GM04503 (cell line): ENCODE measurements at regions not wholly inside any gene's neighbourhood (a gene's known extent, or its start where the extent isn't known, plus 50 kb on each side); places are given as distances from the start of the nearest gene placed in this dataset.
"Not testable (repeated sequence)": the region's sequence is repeated elsewhere in the genome, so short reads cannot be mapped to it uniquely, and the experiment has no call there.

Experiments used
- DNase-seq: peaks from one replicate; pipeline ENCODE4 v3.0.0-alpha.2; 2012; ENCODE audit warnings: low read depth

DNA sequence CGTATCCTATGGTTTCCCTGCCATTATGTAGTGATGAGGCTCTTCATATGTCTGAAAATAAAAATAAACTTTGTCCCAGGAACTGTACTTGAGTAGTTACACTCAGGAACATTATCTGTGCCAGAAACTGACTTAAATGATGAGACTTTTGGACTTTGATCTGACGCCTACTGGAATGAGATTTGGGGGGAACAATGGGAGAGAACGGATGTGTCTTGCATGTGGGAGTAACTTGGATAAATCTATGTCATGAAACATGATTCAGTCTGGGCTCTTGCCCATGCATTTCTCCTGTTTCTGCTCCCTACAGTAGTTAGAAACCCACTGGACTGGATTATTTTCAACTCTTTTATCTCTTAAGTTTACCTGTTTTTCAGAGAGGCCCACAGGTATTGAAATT, 2351.4 kb downstream of the PCDH7 start:
- DNase-seq = no peak

DNA sequence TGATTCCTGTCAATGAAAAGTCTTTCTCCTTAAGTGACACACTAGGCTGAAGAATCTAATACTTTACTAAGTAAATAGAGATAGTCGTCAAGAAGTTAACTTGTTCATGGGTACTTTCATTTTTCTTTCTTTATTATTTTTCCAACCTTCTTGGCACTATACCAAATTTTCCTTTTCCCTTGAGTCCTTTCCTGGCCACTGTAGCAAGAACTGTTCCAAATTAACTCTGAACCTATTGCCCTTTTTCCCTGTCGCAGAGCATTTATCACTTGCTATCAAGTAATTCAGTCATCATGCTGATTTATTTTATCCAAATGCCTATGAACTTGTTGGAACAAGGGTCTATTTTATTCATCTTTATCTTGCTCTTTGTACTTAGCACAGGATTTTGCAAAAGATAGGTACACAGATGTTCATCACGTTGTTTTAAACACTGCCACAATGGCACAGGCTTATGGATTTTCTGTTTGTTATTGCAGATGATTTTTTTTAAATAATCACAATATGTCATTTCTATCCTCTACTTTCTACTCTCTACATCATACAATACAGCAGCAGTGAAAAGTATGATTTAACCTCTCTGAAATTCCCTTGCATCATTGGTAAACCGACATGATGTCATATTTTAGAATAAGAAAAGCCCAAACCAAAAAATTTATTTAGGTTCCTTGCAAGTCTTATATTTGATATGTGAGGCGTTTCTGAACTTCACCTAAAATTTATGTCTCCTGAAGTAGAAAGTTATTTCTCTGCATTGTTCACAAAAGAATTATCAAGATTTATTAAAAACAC, 2352.3 kb downstream of the PCDH7 start:
- DNase-seq = no peak

DNA sequence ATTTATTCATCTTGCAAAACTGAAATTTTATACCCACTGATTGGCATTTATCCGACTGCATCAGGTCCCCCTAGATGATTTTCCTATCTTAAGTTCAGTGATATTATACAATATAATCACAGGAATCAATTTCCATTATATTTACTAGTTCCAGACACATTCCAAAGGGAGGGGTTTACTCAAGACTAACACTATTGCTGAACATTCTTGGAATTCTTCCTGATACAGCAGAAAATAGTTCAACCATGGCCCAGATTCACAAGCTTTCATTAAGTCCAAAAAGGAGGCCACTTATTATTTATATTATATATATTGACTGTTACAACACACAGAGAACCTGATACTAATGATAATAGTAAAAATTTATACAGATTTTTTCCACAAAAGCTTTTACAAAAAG, 2353.6 kb downstream of the PCDH7 start:
- DNase-seq = no peak

DNA sequence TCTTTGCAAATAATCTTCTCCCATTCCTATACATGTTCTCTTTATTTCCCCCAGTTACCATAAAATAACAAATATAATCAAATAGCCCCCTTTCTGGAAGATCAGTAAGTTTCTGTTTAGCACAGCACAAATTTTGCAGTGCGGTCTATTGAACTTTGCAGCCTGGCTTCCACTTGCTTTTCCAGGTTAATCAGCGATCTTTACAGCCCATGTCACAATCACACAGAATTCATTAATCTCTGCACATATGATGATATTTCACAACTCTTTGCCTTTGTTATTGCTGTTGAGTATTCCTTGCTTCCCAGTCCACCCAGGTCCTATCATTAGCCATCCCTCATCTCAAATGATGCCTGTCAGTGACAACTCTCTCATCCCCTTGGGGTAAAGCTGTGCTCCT, 2358.0 kb downstream of the PCDH7 start:
- DNase-seq = no peak

DNA sequence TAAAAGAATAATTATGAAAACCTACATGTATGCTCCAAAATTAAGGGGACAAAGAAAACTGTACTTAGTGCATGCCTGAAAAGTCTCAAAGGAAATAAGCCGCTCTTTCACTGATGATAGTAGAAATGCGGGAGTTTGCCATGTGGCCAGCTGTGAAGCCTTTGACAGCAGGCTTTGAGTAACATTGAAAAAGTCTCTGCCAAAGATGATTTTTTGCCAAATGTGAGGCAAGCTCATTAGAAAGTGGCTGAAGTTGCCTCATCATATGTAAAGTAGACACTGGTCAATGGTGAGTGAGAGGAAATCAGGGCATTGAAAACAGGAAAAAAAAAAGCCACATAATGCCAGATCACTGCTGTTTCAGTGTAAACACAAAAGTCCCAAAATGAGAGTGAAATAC, 2360.1 kb downstream of the PCDH7 start:
- DNase-seq = no peak

DNA sequence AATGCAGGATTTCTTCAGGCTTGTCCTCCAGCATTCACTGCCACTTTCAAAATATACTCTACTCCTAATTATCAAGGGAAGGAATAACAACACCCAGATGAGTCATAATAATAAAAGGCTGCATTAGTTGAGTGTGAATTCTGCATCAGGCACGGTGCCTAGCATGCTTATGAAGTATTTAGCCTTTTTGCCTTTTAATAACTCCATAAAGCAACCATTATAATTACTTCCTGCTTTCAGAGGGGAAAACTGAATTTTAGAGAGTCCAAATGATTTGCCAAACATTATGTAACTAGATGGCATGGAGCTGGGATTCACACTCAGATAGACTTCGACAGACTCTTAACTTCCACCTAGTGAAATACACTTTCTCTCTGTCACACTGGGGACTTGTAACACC, 2365.5 kb downstream of the PCDH7 start:
- no peak for DNase-seq

DNA sequence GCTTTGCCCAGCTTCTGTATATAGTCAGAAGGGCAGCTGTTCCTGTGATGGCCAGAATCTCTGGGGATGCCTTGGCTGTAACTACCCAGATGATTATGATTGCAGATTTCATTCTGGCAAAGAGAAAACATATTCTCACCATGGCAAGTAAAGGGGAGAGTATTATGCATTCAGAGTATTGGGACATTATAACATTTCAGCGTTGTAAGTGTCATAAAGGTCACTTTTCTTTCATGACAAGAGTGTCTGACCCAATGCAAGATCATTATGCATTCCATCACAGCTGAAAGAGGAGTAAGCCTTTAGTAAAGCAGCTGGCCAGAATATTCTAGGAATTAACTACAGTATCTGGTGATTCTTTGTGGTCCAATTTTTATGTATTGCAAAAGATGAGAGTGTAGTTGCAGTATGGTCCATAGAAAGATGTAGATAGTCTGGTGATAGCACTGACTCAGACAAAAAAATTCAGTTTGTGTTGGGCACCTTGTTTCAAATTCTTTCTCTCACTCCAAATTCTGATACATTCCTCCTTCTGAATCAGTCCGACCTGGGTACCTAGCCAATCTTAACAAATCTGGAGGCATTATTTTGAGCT, 2366.3 kb downstream of the PCDH7 start:
- peak; percentile 19 for DNase-seq

DNA sequence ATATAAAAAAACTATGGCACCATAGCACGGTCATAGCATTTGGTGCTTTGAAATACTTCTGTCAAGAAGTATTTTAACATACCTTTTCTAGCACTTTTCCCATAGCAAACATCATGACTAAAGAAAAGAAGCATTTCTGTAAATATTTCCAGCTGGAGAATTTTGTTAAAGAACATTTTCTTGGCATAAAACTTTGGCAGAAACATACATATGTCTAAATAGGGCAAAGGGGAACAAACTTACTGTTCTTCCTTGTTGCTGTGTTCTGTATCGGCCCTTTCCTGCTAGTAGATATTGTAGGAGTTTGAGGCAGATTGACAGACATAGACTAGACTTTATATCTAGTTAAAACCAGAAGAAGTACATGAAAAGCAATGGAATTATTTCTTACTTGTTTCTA, 2368.5 kb downstream of the PCDH7 start:
- no peak for DNase-seq

DNA sequence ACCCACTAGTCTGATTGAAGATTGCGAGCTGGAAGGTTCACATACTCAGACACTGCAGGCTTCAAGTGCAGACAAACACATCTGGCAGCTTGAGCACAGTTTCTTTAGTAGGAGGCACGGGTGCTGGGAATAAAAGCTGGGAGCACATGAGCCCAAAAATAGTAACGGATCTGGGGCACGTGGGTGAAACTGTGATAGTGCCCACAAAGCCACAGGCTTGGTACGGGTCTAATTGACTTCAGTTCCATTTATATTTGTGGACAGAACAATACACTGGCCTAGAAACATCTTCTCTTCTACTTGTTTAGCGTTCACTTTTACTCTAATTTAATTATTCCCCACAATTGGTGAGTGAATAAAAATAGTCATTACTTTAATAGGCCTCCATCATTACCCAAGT, 2370.7 kb downstream of the PCDH7 start:
- DNase-seq = no peak

DNA sequence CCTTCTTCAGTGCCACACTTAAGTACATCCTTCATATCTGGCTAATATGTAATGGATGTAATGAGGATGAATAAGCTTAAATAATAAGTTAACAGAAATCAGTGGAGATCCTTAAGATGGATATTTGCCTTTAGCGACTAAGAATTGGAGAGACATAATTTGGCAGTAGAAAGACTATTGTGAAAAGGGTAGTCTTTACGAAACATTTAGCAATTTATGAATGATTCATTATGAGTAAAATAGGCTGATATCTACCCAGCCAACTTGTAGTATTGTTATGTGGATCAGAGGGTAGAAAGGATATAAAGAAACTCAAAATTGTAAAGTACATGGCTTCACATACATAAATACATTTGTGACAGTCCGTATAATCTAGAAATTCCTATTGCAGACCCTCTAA, 2371.8 kb downstream of the PCDH7 start:
- DNase-seq = no peak

DNA sequence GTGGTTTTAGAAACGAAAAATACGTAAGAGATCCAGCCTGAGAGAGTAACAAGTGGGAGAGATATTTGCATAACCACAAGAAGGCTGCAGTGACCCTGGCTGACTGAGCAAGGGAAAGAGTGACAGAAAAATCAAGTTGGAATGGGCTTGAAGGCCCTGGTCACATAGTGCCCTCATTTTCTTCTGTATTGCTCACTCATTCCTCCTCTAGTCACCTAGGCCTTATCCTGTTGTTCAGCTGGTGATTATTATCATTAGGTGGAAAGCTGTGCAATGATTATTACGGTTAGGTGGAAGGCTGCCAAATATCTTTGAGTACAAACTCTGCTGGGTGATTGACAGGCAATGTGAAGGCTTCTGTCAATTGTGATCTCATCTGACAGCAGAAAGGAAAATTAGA, 2384.1 kb downstream of the PCDH7 start:
- no peak for DNase-seq

DNA sequence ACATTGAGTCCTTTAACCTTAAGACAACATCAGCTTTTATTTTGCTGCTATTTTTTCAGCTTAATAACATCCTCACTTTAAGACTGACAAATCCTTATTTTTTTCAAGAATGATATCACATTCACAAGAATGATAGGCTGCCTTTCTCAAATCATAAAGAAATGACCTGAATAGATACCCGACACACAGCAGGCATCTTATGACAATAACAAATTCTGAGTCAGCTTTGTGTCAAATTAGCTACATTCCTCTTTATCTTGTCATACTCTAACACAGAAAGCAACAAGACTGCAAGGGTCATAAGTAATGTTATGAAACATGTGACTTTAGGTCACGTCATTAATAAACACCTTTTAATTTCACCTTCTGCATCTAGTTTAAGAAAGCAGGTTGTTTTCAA, 2387.6 kb downstream of the PCDH7 start:
- DNase-seq = no peak

DNA sequence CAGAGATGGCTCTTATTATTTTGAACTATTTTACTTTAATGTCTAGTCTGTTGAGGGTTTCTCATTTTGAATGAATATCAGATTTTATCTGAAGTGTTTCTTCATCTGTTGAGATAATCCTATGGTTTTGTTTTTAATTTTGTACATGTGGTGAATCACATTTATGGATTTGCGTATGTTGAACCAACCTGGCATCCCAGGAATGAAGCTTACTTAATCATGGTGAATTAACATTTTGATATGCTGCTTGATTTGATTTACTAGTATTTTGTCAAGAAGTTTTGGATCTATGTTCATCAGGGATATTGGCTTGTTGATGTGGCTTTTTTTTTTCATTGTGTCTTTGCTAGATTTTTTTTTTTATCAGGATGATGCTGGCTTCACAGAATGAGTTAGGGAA, 2390.9 kb downstream of the PCDH7 start:
- no peak for DNase-seq

DNA sequence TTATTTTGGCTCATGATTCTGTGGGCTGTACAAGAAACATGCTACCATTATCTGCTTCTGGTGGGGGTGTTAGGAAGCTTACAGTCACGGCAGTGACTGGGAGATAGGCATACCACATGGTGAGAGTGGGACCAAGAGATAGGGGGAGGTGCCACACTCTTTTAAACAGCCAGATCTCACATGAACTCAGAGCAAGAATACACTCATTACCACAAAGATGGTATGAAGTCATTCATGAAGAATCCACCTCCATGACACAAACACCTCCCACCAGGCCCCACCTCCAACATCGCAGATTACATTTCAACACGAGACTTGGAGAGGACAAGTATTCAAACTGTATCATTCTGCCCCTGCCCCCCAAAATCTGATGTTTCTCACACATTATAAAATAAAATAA, 2396.7 kb downstream of the PCDH7 start:
- DNase-seq = no peak

DNA sequence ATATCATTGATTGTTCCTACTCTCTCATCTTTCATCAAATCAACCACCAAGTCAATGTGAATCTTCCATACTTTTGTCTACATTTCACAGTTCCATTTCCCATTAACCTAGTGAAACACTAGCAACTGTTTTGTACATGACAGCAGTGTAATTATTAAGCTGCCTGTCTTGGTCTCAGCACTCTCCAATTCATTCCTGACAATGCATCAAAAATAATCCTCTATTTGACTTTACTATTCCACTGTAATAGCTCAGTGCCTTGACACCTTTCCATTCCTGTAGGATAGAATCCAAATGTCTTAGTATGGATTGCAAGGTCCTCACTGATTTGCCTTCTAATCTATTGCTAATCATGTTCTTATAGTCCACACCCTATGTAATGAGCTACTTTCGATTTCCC, 2405.8 kb downstream of the PCDH7 start:
- DNase-seq = no peak

DNA sequence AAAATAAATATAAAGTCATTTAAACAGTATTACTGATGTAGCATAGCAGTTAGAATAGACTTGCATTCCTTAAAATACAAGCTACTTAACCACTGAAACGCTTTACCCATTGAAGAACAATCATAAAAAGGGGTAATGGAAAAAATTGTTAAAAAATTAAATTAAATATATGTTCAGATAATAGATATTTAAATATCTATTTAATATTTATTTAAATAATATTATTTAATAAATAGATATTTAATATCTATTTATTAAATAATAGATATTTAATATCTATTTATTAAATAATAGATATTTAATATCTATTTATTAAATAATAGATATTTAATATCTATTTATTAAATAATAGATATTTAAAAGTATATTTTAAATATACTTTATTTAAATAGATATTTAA, 2410.5 kb downstream of the PCDH7 start:
- DNase-seq = not testable (repeated sequence)

DNA sequence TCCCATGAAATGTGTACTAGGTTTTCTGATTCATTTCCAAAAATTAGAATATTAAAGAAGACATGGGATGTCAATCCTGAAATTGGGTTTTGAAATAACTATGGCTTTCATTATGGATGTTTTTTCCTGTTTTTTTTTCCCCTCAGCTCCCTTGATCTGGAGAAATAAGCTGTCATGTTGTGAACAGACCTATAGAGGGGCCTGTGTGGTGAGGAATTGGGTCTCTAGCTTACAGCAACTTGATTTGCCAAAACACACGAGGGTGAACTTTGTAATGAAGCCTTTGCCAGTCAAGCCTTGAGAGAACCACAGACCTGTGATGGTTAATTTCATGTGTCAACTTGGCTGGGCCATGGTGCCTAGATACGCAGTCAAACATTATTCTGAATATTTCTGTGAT, 2413.6 kb downstream of the PCDH7 start:
- no peak for DNase-seq

DNA sequence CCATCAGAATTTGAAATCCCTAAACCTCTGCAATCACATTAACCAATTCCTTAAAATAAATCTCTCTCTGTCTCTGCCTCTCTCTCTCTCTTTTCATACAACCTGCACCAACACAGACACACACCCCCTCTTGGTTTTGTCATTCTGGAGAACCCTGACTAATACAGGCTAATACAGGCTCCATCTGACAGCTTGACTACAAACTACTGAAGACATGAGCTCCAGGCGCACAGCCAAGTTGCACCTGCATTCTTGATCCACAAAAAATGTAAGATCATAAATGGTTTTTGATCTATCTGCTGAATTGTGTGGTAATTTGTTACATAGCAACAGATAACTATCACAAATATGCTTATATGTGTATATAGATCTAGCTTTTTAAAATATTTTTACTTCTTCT, 2414.2 kb downstream of the PCDH7 start:
- DNase-seq = no peak

DNA sequence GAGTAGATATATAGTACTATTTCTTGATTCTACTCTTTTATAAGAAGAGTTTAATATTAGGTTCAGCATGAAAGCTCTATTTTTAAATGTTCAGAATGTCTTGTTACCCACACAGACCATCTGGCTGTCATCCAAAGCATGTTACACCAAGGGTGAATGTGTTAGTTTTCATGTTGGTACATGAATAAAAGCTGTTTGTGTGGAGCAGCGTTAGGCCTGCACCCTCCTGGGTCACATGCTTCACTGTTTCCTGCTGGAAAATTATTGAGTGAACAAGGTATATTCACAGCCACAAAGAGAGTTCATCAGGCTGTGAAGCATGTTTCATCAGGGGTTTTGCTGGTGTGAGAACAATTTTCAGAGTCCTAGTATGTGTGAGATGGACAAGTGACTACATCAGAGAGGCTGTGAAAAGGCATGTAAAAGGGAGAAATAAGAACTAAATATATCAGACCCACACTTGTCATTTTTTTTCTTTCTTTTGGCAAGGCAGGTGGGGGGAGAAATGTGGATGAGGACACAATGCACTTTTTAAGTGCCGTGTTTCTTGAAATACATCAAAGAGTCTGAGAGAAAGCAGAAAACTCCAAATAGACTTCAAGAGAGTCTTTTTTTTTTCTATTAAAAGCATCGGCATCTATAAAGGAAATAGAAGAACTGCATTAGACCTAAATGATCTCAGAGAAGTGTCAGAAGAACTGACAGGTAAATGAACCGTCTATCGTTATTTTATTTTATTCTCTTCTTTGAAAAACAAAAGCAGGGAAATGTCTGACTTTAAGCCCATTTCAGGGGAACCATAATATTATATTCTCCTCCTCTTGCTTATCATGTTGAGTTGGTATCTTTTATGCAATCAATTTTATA, 2429.7 kb downstream of the PCDH7 start:
- DNase-seq = no peak

DNA sequence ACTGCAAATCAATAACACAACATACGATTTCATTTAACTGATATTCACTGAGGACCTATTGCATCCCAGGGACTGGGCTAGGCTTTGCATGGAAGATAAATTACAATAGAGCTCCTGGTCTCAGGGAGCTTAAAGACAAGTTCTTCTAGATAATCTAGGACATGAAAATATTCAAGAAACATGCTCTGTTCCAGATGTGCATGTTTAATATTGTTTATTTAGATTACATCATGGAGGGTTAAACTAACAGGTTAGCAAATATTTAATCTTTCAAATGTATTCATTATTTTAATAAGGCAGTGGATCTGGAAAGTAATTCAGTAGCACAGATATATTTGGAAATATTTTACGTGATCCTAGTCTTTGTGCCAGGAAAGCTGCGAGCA, 2430.3 kb downstream of the PCDH7 start:
- DNase-seq = no peak

DNA sequence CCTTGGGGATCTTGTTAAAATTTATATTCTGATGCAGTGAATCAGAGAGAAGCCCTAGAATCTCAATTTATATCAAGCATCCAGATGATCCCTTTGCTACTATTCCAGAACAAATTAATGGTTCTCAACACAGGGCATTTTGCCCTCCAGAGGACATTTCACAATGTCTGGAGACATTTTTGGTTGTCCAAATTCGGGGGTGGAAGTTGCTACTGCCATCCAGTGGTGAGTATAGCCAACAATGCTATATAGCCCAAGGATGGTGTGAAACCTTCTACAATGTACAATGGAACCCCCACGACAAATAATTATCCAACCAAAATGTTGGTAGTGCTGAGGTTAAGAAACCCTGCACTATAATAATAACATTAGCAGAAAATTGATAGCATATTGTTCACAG, 2440.0 kb downstream of the PCDH7 start:
- no peak for DNase-seq

DNA sequence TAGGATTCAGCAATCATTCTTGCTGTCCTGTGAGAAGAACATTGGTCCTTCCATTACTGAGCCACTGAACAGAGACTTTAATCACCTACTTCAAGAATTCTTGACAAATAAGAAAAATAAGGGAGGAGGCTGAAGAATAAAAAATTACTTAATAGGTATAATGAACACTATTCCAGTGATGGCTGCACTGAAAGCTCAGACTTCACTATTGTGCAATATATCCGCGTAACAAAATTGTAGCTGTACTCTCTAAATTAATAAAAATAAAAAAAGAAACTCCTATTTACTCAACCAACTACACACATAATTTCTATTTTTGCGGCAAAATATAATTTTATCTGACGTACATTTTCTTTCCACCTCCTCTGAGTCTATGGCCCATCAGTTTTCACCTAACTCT, 2441.0 kb downstream of the PCDH7 start:
- no peak for DNase-seq

DNA sequence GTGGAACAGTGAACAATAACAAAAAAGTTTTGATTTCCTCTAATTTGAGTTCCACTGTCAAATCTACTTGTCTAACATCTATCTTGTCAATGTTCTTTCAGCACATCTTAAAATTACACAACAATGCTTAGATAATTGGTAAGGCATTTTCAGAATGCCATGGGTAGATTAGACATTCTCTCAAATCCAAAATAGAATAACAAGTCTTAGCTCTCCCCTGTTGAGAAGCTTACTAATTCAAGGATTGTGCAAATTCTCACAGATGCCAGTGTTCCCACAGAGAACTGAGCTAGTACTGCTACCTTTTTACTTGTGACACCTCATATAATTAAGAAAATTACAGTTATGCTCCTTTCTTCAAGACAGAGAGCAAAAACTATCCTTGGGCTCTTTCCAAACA, 2442.0 kb downstream of the PCDH7 start:
- no peak for DNase-seq
